PC-3 (cell line): ENCODE measurements at regions not wholly inside any gene's neighbourhood (a gene's known extent, or its start where the extent isn't known, plus 50 kb on each side); places are given as distances from the start of the nearest gene placed in this dataset.
"Not testable (repeated sequence)": the region's sequence is repeated elsewhere in the genome, so short reads cannot be mapped to it uniquely, and the experiment has no call there.

ENCODE experiments used
- EZH2 ChIP-seq: fragments of 300-600 bp; sonication (generic); IDR thresholded peaks from one replicate; pipeline ENCODE4 v1.6.1; 2017; ENCODE audit warnings: antibody characterized with exemption, mild to moderate bottlenecking, low read length; ENCODE audit not compliant: unreplicated experiment
- EZH2phosphoT487 ChIP-seq: fragments of 300-600 bp; sonication (generic); IDR thresholded peaks from 2 replicates; pipeline ENCODE4 v1.6.1; 2018; ENCODE audit warnings: mild to moderate bottlenecking, antibody characterized with exemption, low read length, borderline replicate concordance
- TF ChIP-seq, protein P1 (sequence below): fragments of 300-600 bp; sonication (generic); conservative IDR thresholded peaks from 2 replicates; pipeline ENCODE4 v1.5.1; 2017; ENCODE audit warnings: antibody characterized with exemption, low read depth, mild to moderate bottlenecking, low read length

DNA sequence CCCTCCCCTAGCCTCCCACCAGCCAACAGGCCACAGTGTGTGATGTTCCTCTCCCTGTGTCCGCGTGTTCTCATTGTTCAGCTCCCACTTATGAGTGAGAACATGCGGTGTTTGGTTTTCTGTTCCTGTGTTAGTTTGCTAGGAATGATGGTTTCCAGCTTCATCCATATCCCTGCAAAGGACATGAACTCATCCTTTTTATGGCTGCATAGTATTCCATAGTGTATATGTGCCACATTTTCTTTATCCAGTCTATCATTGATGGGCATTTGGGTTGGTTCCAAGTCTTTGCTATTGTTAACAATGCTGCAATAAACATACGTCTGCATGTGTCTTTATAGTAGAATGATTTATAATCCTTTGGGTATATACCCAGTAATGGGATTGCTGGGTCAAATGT lies 239.0 kb upstream of the EXOC2 start:
- not testable (repeated sequence) for TF ChIP-seq EZH2, EZH2phosphoT487
- TF ChIP-seq, protein P1, sequence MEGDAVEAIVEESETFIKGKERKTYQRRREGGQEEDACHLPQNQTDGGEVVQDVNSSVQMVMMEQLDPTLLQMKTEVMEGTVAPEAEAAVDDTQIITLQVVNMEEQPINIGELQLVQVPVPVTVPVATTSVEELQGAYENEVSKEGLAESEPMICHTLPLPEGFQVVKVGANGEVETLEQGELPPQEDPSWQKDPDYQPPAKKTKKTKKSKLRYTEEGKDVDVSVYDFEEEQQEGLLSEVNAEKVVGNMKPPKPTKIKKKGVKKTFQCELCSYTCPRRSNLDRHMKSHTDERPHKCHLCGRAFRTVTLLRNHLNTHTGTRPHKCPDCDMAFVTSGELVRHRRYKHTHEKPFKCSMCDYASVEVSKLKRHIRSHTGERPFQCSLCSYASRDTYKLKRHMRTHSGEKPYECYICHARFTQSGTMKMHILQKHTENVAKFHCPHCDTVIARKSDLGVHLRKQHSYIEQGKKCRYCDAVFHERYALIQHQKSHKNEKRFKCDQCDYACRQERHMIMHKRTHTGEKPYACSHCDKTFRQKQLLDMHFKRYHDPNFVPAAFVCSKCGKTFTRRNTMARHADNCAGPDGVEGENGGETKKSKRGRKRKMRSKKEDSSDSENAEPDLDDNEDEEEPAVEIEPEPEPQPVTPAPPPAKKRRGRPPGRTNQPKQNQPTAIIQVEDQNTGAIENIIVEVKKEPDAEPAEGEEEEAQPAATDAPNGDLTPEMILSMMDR = not testable (repeated sequence)
